Limb (tissue), 2 donors: ENCODE measurements at regions not wholly inside any gene's neighbourhood (a gene's known extent, or its start where the extent isn't known, plus 50 kb on each side); places are given as distances from the start of the nearest gene placed in this dataset.
"Not testable (repeated sequence)": the region's sequence is repeated elsewhere in the genome, so short reads cannot be mapped to it uniquely, and the experiment has no call there.

Experiments
- DNase-seq, 2 donors: peaks; one replicate each; pipeline ENCODE4 v3.0.0-alpha.2; 2016; ENCODE audit errors: extremely low spot score in 2 of 2

DNA sequence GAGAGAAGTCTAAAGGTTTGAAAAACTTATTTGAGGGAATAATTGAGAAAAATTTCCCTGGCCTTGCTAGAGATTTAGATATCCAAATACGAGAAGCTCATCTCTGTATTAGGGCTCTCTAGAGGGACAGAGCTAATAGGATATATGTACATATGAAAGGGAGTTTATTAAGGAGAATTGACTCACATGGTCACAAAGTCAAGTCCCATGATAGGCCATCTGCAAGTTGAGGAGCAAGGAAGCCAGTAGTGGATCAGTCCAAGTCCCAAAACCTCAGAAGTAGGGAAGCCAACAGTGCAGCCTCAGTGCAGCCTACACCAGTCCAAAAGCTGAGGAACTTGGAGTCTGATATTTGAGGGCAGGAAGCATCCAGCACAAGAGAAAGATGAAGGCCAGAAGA lies 126.7 kb downstream of the PJA2 start:
- not testable (repeated sequence) for DNase-seq

DNA sequence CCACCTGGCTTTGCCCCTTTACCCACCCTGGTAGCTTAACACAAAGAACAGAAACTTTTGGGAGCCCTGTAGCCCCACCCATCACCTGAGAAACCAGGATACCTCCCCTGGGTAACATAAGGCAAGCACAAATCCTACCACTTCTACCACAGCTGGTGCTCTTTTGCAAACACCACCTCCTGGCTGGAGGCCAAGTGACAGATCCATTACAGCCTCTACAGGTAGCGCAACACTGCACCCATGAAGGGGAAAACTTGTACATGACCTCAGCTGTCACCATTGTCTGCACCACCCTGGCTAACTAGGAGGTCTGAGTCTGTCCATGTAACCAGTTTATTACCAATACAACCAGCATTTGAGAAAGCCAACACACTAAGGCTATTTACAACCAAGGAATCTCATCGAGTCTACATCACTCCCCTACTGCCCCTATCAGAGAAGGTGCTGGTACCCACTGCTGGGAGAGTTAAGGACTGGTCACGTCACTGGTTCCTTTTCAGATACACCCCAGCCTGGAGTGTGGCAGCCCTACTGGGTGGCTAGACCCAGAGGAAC lies 128.6 kb downstream of the PJA2 start:
- DNase-seq: no peak

DNA sequence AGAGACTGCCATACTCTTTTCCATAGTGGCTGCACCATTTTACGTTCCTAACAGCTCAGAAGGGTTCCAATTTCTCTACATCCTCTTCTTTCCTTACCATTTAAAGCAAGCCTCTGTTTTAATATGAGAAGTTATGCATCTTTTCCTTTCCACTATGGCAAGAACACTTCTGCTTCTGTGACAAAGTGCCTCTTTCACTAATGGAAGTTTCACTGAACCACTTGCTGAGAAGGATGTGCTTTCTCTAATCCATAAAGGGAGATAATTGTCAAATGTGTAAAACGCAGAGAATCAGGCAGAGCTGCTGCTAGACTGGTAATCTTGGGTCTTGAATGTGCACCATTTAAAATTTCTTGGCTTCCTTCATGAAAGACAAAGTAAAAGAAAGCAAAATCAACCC lies 131.6 kb downstream of the PJA2 start:
- no peak for DNase-seq

DNA sequence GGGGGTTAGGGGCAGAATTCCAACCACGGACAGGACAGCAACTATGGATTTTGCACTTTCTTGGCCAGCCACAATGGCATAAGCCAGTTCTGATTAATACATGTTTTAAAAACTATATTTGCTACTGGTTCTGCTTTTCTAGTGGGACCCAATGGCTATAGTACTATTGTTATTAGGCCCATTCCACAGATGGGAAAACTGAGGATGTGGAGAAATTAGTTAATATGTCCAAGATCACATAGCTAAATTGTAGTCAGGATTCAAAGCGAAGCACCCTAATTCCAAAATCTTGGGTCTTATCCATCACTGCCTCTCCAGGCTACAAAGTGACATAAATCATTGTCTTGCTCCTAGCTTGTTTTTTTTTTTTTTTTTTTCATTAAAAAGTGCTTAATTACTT lies 133.9 kb downstream of the PJA2 start:
- DNase-seq: no peak

DNA sequence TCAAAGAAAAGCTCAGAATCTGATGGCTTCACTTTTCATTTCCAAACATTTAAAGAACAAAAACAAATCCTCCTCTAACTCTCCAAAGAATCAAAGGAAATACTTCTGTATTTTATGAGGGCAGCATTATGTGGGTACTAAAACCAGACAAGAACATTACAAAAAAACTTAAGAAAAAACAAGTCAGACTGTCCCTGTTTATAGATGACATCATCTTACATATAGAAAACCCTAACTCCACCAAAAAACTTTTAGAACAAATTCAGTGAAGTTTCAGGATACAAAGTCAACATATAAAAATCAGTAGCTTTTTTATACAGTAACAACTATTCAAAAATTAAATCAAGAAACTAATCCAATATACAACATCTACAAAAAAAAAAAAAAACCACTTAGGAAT lies 136.2 kb downstream of the PJA2 start:
- DNase-seq: no peak

DNA sequence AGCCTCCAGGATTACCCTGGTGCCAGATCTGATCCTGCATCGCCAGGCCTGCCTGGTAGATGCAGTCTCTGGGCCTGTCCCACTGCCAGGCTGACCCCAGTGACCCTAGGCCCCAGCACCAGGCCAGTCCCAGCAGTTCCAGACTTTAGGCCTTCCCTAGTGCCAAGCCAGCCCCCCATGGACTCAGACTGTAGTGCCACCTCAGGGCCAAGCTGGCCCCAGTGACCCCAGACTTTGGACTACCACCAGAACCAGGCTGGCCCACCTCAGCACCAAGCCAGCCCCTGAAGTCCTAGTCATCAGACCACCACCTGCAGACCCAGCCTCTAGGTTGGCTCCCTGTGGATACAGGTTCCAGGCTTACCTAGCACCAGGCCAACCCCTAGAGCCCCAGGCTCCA lies 142.5 kb downstream of the PJA2 start:
- no peak for DNase-seq

DNA sequence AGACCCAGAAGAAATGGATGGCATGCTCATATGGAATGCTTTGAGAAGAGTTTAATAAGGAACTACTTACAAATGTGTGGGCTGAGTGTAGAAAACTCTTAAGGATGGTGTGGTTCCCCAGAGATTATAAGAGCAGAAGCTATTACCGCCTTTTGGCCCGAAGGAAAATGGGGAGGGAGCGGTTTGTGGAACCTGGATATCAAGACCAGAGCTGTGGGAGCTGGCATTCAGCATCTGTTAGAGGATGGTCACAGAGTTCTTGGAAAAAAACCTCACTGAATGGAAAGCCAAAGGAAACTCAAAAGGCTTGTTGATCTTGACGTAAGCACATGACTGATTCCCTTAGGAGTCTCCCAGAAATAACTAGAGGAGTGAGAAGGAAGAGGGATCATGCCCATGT lies 151.0 kb downstream of the PJA2 start:
- DNase-seq: no peak

DNA sequence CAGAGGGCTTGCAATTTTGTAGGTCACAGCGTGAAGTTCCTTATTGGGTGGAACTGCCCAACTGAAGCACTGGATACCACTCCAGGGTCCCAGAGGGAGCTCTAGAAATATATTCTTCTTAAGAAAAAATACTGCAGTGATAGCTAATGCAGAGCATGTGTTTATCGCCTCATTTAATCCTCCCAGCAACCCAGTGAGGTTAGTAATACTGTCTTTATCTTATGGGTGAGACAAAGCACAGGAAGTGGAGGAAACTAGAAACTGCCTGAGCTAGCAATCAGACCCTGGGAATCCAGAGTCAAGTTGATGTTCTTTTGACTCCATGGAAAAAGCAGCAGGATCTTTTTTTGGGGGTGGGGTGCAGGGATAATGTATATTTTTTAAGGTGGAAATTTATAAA lies 153.3 kb downstream of the PJA2 start:
- DNase-seq: no peak

DNA sequence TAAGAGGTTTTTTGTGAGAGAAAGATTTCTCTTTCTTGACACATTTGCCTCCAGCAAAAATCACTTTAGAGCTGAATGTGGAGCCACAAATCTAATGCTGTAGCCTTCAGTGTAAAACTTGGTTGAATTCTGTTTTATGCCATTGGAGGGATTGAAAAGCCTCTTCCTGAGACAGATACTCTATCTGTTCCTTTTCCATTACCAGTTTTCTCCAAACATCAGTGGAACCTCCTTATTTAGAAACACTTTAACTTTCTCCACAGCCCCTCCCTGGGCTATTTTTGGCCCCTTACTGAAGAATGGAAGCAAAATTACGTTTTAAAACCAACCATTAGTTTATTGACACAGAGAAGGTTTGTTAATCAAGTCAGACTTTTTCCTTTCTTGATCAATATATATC lies 155.3 kb downstream of the PJA2 start:
- DNase-seq: no peak

DNA sequence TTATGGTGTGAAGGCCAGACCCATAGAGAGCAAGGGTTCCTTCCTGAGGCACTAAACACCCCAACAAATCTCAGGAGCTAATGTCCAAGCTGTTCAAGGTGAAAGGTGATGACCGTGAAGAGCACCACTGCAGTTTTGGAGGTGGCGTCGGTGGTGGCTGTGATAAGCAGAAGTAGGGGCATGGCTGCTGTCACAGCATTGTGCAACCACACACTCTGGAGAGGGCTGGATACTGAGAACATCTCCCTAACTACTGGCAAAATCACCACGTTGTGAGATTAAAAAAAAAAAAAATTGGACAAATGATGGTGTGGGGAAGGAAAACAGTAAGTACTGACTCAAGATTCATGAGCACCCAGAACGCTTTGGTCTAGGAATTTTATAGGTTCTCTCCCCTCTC lies 156.5 kb downstream of the PJA2 start:
- no peak for DNase-seq

DNA sequence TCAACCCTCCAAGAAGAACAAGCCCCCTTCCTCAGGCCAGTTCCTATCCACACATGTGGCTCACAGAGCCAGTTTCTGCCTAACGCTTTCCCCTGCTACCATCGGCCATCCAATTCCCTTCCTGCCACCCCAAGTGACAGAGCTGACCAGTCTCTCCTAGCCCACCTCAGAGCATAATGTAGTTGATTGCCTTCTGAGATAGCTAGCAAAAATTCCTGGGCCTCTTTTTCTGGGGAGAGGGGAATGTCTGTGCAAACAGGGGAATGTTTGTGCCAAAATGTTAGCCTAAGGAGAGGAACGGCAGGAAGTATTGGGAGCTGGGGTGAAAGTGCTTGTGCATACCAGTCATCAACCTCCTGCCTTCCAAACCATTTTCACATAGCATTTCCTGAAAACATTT lies 157.0 kb downstream of the PJA2 start:
- DNase-seq: no peak

DNA sequence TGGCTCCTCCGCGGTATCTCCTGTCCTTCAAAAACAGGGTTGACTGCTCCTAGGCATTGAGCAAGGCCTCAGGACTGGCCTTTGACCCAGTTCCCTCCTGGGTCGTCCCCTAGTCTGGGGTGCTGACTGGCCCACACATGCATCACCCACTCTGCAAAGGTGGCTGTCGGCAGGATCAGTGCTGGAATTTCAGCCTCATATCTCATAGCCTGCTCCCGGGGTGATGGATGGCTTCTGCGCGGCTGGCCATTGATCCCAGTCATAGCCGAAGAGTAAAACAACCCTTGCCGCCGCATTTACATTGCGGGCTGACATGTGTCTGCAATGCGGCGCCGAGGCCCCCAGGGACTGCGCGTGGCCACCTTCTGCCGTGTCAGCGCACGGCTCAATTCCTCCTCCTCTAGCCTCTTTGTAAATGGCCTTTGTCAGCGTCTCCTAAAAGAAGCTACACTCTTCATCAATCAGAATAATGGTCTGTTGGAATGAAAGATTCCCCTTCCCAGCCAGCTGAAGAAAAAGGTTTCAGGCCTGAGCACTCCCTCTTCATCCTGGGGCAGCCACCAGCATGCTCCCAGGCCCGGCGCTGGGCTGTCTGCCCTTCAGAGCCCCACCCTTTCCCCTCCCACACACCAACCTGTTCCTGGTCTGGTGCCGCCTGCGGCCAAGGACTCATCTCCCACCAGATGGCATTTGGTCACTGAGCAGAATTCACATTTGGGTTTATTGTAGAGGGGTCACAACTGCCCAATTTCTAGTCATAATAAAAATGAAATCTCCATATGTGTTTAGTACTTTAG lies 159.0 kb downstream of the PJA2 start:
- no peak for DNase-seq

DNA sequence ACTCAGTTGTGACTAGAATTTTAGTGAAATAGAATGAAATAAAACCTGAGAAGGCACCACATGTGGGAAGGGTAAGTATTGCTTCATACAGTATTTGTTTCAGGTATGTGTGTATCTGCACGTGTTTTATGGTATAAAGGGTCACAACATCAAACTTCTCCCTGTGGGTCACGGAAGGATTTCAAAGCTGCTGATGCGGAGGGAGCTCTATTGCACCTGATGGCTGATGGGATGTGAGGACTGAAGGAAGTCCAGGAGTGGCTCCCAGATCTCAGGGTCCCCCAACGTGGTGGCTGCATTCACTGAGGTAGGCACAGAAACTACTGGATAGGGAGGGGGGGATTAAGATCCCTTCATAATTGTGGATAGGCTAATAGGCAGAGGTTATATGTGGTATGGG lies 159.7 kb downstream of the PJA2 start:
- no peak for DNase-seq

DNA sequence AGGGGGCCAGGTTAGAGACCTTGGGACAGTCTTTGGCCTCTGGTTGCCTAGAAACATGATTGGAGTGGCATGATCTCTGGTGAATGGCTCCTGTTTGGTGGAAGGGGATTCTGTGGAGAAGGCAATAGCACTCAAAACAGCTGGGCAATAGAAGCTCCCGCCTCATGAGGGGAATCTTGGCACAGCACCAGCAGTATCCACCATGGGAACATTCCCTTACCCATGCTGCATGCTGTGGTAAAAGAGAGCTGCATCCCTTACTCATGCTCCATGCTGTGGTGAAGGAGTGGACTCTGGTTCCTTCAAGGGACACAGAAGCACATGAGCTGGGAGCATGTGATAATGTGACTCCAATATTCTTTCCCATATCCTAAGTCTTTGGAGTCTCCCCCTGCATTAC lies 160.6 kb downstream of the PJA2 start:
- peak in 1 of 2 donors; percentile 10 for DNase-seq

DNA sequence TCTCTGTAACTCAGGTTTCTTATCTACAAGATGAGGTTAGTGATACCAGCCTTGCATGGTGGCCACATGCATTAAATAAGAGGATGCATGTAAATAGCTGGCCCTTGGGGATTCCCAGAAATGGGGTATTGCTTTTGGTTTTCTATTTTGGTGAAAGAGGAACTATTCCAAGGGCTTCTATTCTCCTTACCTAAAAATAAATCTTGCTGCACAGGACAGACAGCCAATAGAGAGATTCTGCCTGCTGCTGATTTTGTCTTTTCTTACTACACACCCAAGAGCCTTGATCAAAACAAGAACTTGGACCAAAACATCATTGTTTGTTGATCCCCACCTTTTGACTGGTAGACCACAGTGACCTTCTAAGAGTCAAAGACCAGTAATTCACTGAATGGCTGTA lies 161.8 kb downstream of the PJA2 start:
- no peak for DNase-seq

DNA sequence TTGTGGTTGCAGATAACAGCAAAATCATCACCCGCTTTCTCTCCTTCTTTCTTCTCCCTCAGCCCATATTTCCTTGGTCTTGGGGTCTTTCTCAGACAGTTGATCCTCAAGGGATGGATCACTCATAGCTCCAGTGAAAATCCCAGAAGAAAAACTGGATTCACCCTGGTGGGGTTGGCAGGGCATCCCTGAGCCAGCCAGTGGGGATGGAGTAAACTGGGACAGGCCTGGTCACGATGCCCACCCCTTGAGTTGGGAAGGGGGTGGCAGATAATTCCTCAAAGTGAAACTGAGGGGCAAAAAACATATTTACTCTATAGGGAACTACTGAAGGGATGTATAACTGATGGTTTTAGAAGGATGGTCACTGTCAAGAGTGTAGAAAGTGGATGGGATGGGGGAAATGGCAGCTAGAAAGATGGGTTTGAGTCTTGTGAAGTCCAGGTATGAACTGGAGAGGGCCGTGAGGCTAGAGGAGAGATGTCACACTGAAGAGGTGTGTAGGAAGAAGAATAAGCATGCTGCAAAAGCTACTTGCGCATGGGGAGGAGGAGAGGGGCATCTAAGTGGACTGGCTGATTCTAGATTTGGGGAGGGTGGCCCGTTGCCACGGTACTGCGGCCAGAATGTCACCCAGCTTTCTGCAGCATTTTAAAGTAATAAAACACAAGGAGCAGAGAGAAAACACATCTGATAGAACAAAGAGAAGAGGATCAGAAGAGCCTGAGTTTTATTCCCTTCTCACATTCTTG lies 162.8 kb downstream of the PJA2 start:
- peak in 1 of 2 donors; percentile 2 for DNase-seq
